PC-3 (cell line): ENCODE measurements at regions not wholly inside any gene's neighbourhood (a gene's known extent, or its start where the extent isn't known, plus 50 kb on each side); places are given as distances from the start of the nearest gene placed in this dataset.

ENCODE experiments used
- CTCF ChIP-seq: fragments of 300-600 bp; sonication (generic); conservative IDR thresholded peaks from 2 replicates; pipeline ENCODE4 v1.5.1; 2017; ENCODE audit warnings: antibody characterized with exemption, low read depth, mild to moderate bottlenecking, low read length
- EZH2 ChIP-seq: fragments of 300-600 bp; sonication (generic); IDR thresholded peaks from one replicate; pipeline ENCODE4 v1.6.1; 2017; ENCODE audit warnings: antibody characterized with exemption, mild to moderate bottlenecking, low read length; ENCODE audit not compliant: unreplicated experiment
- EZH2phosphoT487 ChIP-seq: fragments of 300-600 bp; sonication (generic); IDR thresholded peaks from 2 replicates; pipeline ENCODE4 v1.6.1; 2018; ENCODE audit warnings: mild to moderate bottlenecking, antibody characterized with exemption, low read length, borderline replicate concordance

- TF ChIP-seq CTCF (no peak), EZH2 (no peak), EZH2phosphoT487 (no peak)
Measured at GRCh38 chr22:22816171-22816514, 71.5 kb upstream of the IGLL5 start.
